OCI-LY7 (cell line): ENCODE measurements at regions not wholly inside any gene's neighbourhood (a gene's known extent, or its start where the extent isn't known, plus 50 kb on each side); places are given as distances from the start of the nearest gene placed in this dataset.
"Not testable (repeated sequence)": the region's sequence is repeated elsewhere in the genome, so short reads cannot be mapped to it uniquely, and the experiment has no call there.

Experiments used
- BruUV-seq: library from RNA; stranded (reverse); fragments of 400-500 nt; replicated peaks from 2 replicates; lab custom pipeline; 2021; lab: Mats Ljungman, UMichigan
- CTCF ChIA-PET: fragments of 300-600 bp; sonication (Branson Sonifier 250); formaldehyde crosslinking; loops from one replicate; lab custom pipeline; 2022; ENCODE audit warnings: antibody characterized with exemption; ENCODE audit not compliant: unreplicated experiment; lab: Charles Lee
- POLR2A ChIA-PET: fragments of 300-600 bp; sonication (Branson Sonifier 250); formaldehyde crosslinking; loops from one replicate; lab custom pipeline; 2022; ENCODE audit warnings: antibody characterized with exemption; lab: Charles Lee
- DNase-seq: peaks from one replicate; pipeline ENCODE4 v3.0.0-alpha.2; 2015; ENCODE audit warnings: low spot score
- H2AFZ ChIP-seq: fragments of 200-600 bp; sonication (generic), shearing (Covaris generic); 2 replicates; pipeline ENCODE4 v1.6.1; 2014; ENCODE audit warnings: mild to moderate bottlenecking, antibody characterized with exemption, low read length, moderate library complexity
- H3K27ac ChIP-seq: fragments of 200-600 bp; sonication (generic); 2 replicates; pipeline ENCODE4 v1.5.1; 2014; ENCODE audit warnings: mixed run types, low read depth, mild to moderate bottlenecking, moderate library complexity, low read length, inconsistent platforms; ENCODE audit not compliant: poor library complexity, severe bottlenecking
- H3K36me3 ChIP-seq: fragments of 200-600 bp; sonication (generic); 2 replicates; pipeline ENCODE4 v1.6.1; 2014; ENCODE audit warnings: mild to moderate bottlenecking, antibody characterized with exemption, low read length, moderate library complexity, mixed read lengths; ENCODE audit not compliant: insufficient read depth
- H3K4me1 ChIP-seq: fragments of 200-600 bp; sonication (generic); 2 replicates; pipeline ENCODE4 v1.5.1; 2014; ENCODE audit warnings: mild to moderate bottlenecking, low read length; ENCODE audit not compliant: insufficient read depth, poor library complexity, severe bottlenecking
- H3K4me2 ChIP-seq: fragments of 200-600 bp; sonication (generic); 2 replicates; pipeline ENCODE4 v1.6.1; 2014; ENCODE audit warnings: mild to moderate bottlenecking, low read length
- H3K4me3 ChIP-seq: fragments of 200-600 bp; sonication (generic); 2 replicates; pipeline ENCODE4 v1.5.1; 2014; ENCODE audit warnings: mild to moderate bottlenecking, low read depth, low read length; ENCODE audit not compliant: poor library complexity, severe bottlenecking
- H3K79me2 ChIP-seq: fragments of 200-600 bp; sonication (generic); 2 replicates; pipeline ENCODE4 v1.6.1; 2016; ENCODE audit warnings: low read depth, mild to moderate bottlenecking, low read length, moderate library complexity, mixed read lengths; ENCODE audit not compliant: insufficient read depth
- H3K9me2 ChIP-seq: fragments of 200-600 bp; sonication (generic); 2 replicates; pipeline ENCODE4 v1.6.1; 2016; ENCODE audit warnings: mild to moderate bottlenecking, low read length, mixed read lengths; ENCODE audit not compliant: insufficient read depth
- H3K9me3 ChIP-seq: fragments of 200-600 bp; sonication (generic); 2 replicates; pipeline ENCODE4 v1.6.1; 2014; ENCODE audit warnings: mild to moderate bottlenecking, mixed run types, low read length, mixed read lengths
- H4K20me1 ChIP-seq: fragments of 200-600 bp; sonication (generic); 2 replicates; pipeline ENCODE4 v1.6.1; 2014; ENCODE audit warnings: mild to moderate bottlenecking, antibody characterized with exemption, low read length, moderate library complexity, mixed read lengths; ENCODE audit not compliant: insufficient read depth
- CTCF ChIP-seq: fragments of 200-600 bp; sonication (generic); conservative IDR thresholded peaks from 2 replicates; pipeline ENCODE4 v1.5.1; 2014; ENCODE audit warnings: mild to moderate bottlenecking, antibody characterized with exemption, low read length, moderate library complexity, mixed read lengths
- EZH2phosphoT487 ChIP-seq: fragments of 200-600 bp; sonication (generic); IDR thresholded peaks from 2 replicates; pipeline ENCODE4 v1.6.1; 2018; ENCODE audit warnings: low read depth, borderline replicate concordance, mild to moderate bottlenecking, mixed run types, antibody characterized with exemption, low read length, moderate library complexity, mixed read lengths
- intact Hi-C: fragments of 100-400 bp; cut with micrococcal nuclease; formaldehyde crosslinking; loops from one replicate; pipeline ENCODE4 v1.10.0; 2022; ENCODE audit not compliant: unreplicated experiment

GRCh38 chr6:168992446-168993144 lies 261.1 kb downstream of the THBS2 start:
- intact Hi-C loops: no loop called here
- POLR2A ChIA-PET: no interaction called here
- no peak overlapping the region for H3K27ac ChIP-seq
- no peaks in the 10 kb centered on the region for H3K4me1 ChIP-seq
- no peak overlapping the region for H3K4me2 ChIP-seq
- no peaks in the 10 kb centered on the region for H3K9me3 ChIP-seq
- H3K4me3 ChIP-seq: no peak overlapping the region
- BruUV-seq: no TSS peak
- no peaks in the 10 kb centered on the region for H3K36me3 ChIP-seq
- TF ChIP-seq CTCF (no peak), EZH2phosphoT487 (no peak)
- CTCF ChIA-PET: no interaction called here
- DNase-seq: no peak
- H3K9me2 ChIP-seq: no peaks in the 10 kb centered on the region
- H2AFZ ChIP-seq: no peak overlapping the region
- H4K20me1 ChIP-seq: no peaks in the 10 kb centered on the region
- no peaks in the 10 kb centered on the region for H3K79me2 ChIP-seq

GRCh38 chr6:168991695-168992094 lies 262.0 kb downstream of the THBS2 start:
- H3K4me3 ChIP-seq, H3K9me2 ChIP-seq, H3K4me1 ChIP-seq, H3K9me3 ChIP-seq, H3K79me2 ChIP-seq, CTCF ChIA-PET, H3K36me3 ChIP-seq, DNase-seq, intact Hi-C loops, H3K27ac ChIP-seq, POLR2A ChIA-PET, H3K4me2 ChIP-seq, H2AFZ ChIP-seq, H4K20me1 ChIP-seq, BruUV-seq: not testable (repeated sequence)

GRCh38 chr6:168990019-168990751 lies 263.5 kb downstream of the THBS2 start:
- BruUV-seq: no TSS peak
- H4K20me1 ChIP-seq: no peaks in the 10 kb centered on the region
- no peaks in the 10 kb centered on the region for H3K9me3 ChIP-seq
- H3K4me1 ChIP-seq: no peaks in the 10 kb centered on the region
- no peak overlapping the region for H2AFZ ChIP-seq
- no peak overlapping the region for H3K27ac ChIP-seq
- intact Hi-C loops: no loop called here
- ChIA-PET CTCF (no interaction called here), POLR2A (no interaction called here)
- H3K79me2 ChIP-seq: no peaks in the 10 kb centered on the region
- no peak overlapping the region for H3K4me3 ChIP-seq
- H3K4me2 ChIP-seq: no peak overlapping the region
- DNase-seq: no peak
- TF ChIP-seq EZH2phosphoT487 (no peak), CTCF (no peak)
- no peaks in the 10 kb centered on the region for H3K9me2 ChIP-seq
- no peaks in the 10 kb centered on the region for H3K36me3 ChIP-seq
